GM23338 (cell line): ENCODE measurements at regions not wholly inside any gene's neighbourhood (a gene's known extent, or its start where the extent isn't known, plus 50 kb on each side); places are given as distances from the start of the nearest gene placed in this dataset.

Source experiments
- CTCF ChIP-seq, 2 experiments: fragments of 200-600 bp in 1 of 2; sonication (generic) in 1 of 2; conservative IDR thresholded peaks; 2 replicates each; pipeline versions ENCODE4 v1.5.1 to v1.6.1; 2016 to 2017; ENCODE audit warnings: antibody characterized with exemption in 2 of 2, low read depth in 2 of 2, mild to moderate bottlenecking in 2 of 2, moderate library complexity in 1 of 2
- JUNB ChIP-seq: IDR thresholded peaks from one replicate; pipeline ENCODE4 v1.6.1; 2016; ENCODE audit warnings: antibody characterized with exemption; ENCODE audit not compliant: unreplicated experiment
- NANOG ChIP-seq: IDR thresholded peaks from 2 replicates; pipeline ENCODE4 v1.6.1; 2016; ENCODE audit warnings: antibody characterized with exemption, borderline replicate concordance
- POLR2AphosphoS5 ChIP-seq: IDR thresholded peaks from 2 replicates; pipeline ENCODE4 v1.6.1; 2016; ENCODE audit warnings: antibody characterized with exemption, low read depth
- STAT1 ChIP-seq: IDR thresholded peaks from one replicate; pipeline ENCODE4 v1.6.1; 2016; ENCODE audit warnings: antibody characterized with exemption; ENCODE audit not compliant: unreplicated experiment
- ZNF114 ChIP-seq: fragments of 250-450 bp; sonication (Bioruptor Pico); IDR thresholded peaks from 2 replicates; pipeline ENCODE4 v1.5.0; 2020; ENCODE audit warnings: mild to moderate bottlenecking, moderate library complexity
- TF ChIP-seq, protein P1 (sequence below): fragments of 250-450 bp; sonication (Bioruptor Pico); IDR thresholded peaks from 2 replicates; pipeline ENCODE4 v1.5.0; 2020; ENCODE audit warnings: mild to moderate bottlenecking, moderate library complexity
- TF ChIP-seq, protein P2 (sequence below): IDR thresholded peaks from 2 replicates; pipeline ENCODE4 v1.6.1; 2016; ENCODE audit warnings: antibody characterized with exemption

- TF ChIP-seq, protein P1, sequence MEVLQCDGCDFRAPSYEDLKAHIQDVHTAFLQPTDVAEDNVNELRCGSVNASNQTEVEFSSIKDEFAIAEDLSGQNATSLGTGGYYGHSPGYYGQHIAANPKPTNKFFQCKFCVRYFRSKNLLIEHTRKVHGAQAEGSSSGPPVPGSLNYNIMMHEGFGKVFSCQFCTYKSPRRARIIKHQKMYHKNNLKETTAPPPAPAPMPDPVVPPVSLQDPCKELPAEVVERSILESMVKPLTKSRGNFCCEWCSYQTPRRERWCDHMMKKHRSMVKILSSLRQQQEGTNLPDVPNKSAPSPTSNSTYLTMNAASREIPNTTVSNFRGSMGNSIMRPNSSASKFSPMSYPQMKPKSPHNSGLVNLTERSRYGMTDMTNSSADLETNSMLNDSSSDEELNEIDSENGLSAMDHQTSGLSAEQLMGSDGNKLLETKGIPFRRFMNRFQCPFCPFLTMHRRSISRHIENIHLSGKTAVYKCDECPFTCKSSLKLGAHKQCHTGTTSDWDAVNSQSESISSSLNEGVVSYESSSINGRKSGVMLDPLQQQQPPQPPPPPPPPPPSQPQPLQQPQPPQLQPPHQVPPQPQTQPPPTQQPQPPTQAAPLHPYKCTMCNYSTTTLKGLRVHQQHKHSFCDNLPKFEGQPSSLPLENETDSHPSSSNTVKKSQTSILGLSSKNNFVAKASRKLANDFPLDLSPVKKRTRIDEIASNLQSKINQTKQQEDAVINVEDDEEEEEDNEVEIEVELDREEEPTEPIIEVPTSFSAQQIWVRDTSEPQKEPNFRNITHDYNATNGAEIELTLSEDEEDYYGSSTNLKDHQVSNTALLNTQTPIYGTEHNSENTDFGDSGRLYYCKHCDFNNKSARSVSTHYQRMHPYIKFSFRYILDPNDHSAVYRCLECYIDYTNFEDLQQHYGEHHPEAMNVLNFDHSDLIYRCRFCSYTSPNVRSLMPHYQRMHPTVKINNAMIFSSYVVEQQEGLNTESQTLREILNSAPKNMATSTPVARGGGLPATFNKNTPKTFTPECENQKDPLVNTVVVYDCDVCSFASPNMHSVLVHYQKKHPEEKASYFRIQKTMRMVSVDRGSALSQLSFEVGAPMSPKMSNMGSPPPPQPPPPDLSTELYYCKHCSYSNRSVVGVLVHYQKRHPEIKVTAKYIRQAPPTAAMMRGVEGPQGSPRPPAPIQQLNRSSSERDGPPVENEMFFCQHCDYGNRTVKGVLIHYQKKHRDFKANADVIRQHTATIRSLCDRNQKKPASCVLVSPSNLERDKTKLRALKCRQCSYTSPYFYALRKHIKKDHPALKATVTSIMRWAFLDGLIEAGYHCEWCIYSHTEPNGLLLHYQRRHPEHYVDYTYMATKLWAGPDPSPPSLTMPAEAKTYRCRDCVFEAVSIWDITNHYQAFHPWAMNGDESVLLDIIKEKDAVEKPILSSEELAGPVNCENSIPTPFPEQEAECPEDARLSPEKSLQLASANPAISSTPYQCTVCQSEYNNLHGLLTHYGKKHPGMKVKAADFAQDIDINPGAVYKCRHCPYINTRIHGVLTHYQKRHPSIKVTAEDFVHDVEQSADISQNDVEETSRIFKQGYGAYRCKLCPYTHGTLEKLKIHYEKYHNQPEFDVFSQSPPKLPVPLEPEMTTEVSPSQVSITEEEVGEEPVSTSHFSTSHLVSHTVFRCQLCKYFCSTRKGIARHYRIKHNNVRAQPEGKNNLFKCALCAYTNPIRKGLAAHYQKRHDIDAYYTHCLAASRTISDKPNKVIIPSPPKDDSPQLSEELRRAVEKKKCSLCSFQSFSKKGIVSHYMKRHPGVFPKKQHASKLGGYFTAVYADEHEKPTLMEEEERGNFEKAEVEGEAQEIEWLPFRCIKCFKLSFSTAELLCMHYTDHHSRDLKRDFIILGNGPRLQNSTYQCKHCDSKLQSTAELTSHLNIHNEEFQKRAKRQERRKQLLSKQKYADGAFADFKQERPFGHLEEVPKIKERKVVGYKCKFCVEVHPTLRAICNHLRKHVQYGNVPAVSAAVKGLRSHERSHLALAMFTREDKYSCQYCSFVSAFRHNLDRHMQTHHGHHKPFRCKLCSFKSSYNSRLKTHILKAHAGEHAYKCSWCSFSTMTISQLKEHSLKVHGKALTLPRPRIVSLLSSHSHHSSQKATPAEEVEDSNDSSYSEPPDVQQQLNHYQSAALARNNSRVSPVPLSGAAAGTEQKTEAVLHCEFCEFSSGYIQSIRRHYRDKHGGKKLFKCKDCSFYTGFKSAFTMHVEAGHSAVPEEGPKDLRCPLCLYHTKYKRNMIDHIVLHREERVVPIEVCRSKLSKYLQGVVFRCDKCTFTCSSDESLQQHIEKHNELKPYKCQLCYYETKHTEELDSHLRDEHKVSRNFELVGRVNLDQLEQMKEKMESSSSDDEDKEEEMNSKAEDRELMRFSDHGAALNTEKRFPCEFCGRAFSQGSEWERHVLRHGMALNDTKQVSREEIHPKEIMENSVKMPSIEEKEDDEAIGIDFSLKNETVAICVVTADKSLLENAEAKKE (CRISPR knock-in tag), result no peak
- TF ChIP-seq CTCF (conservative IDR thresholded peaks at IDR 0.05; ENCODE audit: low read depth in 2 of 2) (no peak), STAT1 (no peak), NANOG (no peak), ZNF114 (CRISPR knock-in tag) (no peak), POLR2AphosphoS5 (no peak), JUNB (no peak)
- TF ChIP-seq, protein P2, sequence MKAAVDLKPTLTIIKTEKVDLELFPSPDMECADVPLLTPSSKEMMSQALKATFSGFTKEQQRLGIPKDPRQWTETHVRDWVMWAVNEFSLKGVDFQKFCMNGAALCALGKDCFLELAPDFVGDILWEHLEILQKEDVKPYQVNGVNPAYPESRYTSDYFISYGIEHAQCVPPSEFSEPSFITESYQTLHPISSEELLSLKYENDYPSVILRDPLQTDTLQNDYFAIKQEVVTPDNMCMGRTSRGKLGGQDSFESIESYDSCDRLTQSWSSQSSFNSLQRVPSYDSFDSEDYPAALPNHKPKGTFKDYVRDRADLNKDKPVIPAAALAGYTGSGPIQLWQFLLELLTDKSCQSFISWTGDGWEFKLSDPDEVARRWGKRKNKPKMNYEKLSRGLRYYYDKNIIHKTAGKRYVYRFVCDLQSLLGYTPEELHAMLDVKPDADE, result no peak
Measured at GRCh38 chr6:19734519-19734918, 102.7 kb upstream of the ID4 start (continued).
